Ectodermal cell (in vitro differentiated cells): ENCODE measurements at regions not wholly inside any gene's neighbourhood (a gene's known extent, or its start where the extent isn't known, plus 50 kb on each side); places are given as distances from the start of the nearest gene placed in this dataset.

Source experiments
- H3K27ac ChIP-seq: 2 replicates; pipeline ENCODE4 v1.7.0; 2013; ENCODE audit warnings: mild to moderate bottlenecking, low read depth, low read length; ENCODE audit not compliant: insufficient read depth, poor library complexity, severe bottlenecking
- H3K27me3 ChIP-seq: 2 replicates; pipeline ENCODE4 v1.7.0; 2013; ENCODE audit warnings: mild to moderate bottlenecking, low read length; ENCODE audit not compliant: insufficient read depth, control insufficient read depth, poor library complexity, severe bottlenecking
- H3K36me3 ChIP-seq: one replicate; pipeline ENCODE4 v1.7.0; 2013; ENCODE audit warnings: low read length; ENCODE audit not compliant: control insufficient read depth, insufficient read depth
- H3K4me1 ChIP-seq: one replicate; pipeline ENCODE4 v1.7.0; 2013; ENCODE audit warnings: low read length; ENCODE audit not compliant: control insufficient read depth, insufficient read depth
- H3K4me3 ChIP-seq: 2 replicates; pipeline ENCODE4 v1.7.0; 2013; ENCODE audit warnings: low read depth, low read length, control low read depth; ENCODE audit not compliant: insufficient read depth
- H3K9me3 ChIP-seq: 2 replicates; pipeline ENCODE4 v1.7.0; 2013; ENCODE audit warnings: mild to moderate bottlenecking, low read length, moderate library complexity; ENCODE audit not compliant: control insufficient read depth
- WGBS, 2 experiments: methylation state at CpG; one replicate each; pipeline ENCODE4 v1.1.7; 2013; ENCODE audit warnings: missing lambda C conversion rate in 2 of 2; 5-methylcytosine and 5-hydroxymethylcytosine counted together

GRCh38 chr20:59376109-59376841, 75.9 kb downstream of the EDN3 start:
- no peak overlapping the region for H3K4me3 ChIP-seq
- no peak overlapping the region for H3K27ac ChIP-seq
- WGBS, 2 experiments = 89 to 91% methylated on average over 12 to 13 of the region's 13 CpGs
- H3K9me3 ChIP-seq = no peaks in the 10 kb centered on the region
- H3K4me1 ChIP-seq = no peaks in the 10 kb centered on the region
- peaks cover 2% of the 10 kb centered on the region for H3K27me3 ChIP-seq
- H3K36me3 ChIP-seq = no peaks in the 10 kb centered on the region

- 93 to 95% methylated on average over 8 of the region's 8 CpGs for WGBS, 2 experiments
- no peaks in the 10 kb centered on the region for H3K4me1 ChIP-seq
- no peak overlapping the region for H3K27ac ChIP-seq
- no peaks in the 10 kb centered on the region for H3K9me3 ChIP-seq
- no peaks in the 10 kb centered on the region for H3K27me3 ChIP-seq
- no peaks in the 10 kb centered on the region for H3K36me3 ChIP-seq
- no peak overlapping the region for H3K4me3 ChIP-seq
Measured at GRCh38 chr20:59376998-59377397, 76.6 kb downstream of the EDN3 start.

GRCh38 chr20:59377842-59378241, 77.4 kb downstream of the EDN3 start:
- Histone ChIP-seq H3K9me3 (no peaks in the 10 kb centered on the region), H3K4me1 (no peaks in the 10 kb centered on the region), H3K36me3 (no peaks in the 10 kb centered on the region), H3K27ac (no peak overlapping the region), H3K4me3 (no peak overlapping the region), H3K27me3 (no peaks in the 10 kb centered on the region)
- 85 to 87% methylated on average over 3 of the region's 3 CpGs for WGBS, 2 experiments

- H3K36me3 ChIP-seq = no peaks in the 10 kb centered on the region
- H3K4me3 ChIP-seq = no peak overlapping the region
- no peaks in the 10 kb centered on the region for H3K27me3 ChIP-seq
- WGBS, 2 experiments = 90 to 100% methylated on average over 1 of the region's 1 CpG
- no peaks in the 10 kb centered on the region for H3K4me1 ChIP-seq
- H3K9me3 ChIP-seq = no peaks in the 10 kb centered on the region
- H3K27ac ChIP-seq = no peak overlapping the region
Measured at GRCh38 chr20:59378396-59378795, 78.0 kb downstream of the EDN3 start.

GRCh38 chr20:59378966-59379365, 78.6 kb downstream of the EDN3 start:
- Histone ChIP-seq H3K9me3 (no peaks in the 10 kb centered on the region), H3K36me3 (no peaks in the 10 kb centered on the region), H3K4me1 (no peaks in the 10 kb centered on the region), H3K27me3 (no peaks in the 10 kb centered on the region), H3K27ac (no peak overlapping the region), H3K4me3 (no peak overlapping the region)
- 88 to 93% methylated on average over 5 of the region's 5 CpGs for WGBS, 2 experiments

GRCh38 chr20:59381689-59382088, 81.3 kb downstream of the EDN3 start:
- Histone ChIP-seq H3K36me3 (no peaks in the 10 kb centered on the region), H3K27me3 (no peaks in the 10 kb centered on the region), H3K4me3 (no peak overlapping the region), H3K9me3 (no peaks in the 10 kb centered on the region), H3K27ac (no peak overlapping the region), H3K4me1 (peaks cover 11% of the 10 kb centered on the region)
- 79 to 82% methylated on average over 8 of the region's 8 CpGs for WGBS, 2 experiments

- Histone ChIP-seq H3K4me3 (no peak overlapping the region), H3K27ac (no peak overlapping the region), H3K4me1 (peaks cover 12% of the 10 kb centered on the region), H3K9me3 (no peaks in the 10 kb centered on the region), H3K36me3 (no peaks in the 10 kb centered on the region), H3K27me3 (no peaks in the 10 kb centered on the region)
- 92 to 93% methylated on average over 19 of the region's 19 CpGs for WGBS, 2 experiments
Measured at GRCh38 chr20:59382157-59382725, 81.8 kb downstream of the EDN3 start.

GRCh38 chr20:59382907-59383306, 82.5 kb downstream of the EDN3 start:
- H3K27me3 ChIP-seq = no peaks in the 10 kb centered on the region
- H3K4me3 ChIP-seq = no peak overlapping the region
- H3K9me3 ChIP-seq = no peaks in the 10 kb centered on the region
- no peaks in the 10 kb centered on the region for H3K36me3 ChIP-seq
- WGBS, 2 experiments = 78 to 79% methylated on average over 10 of the region's 10 CpGs
- no peak overlapping the region for H3K27ac ChIP-seq
- peaks cover 12% of the 10 kb centered on the region for H3K4me1 ChIP-seq

- 74 to 90% methylated on average over 3 of the region's 3 CpGs for WGBS, 2 experiments
- H3K9me3 ChIP-seq = no peaks in the 10 kb centered on the region
- no peak overlapping the region for H3K27ac ChIP-seq
- peaks cover 12% of the 10 kb centered on the region for H3K4me1 ChIP-seq
- H3K36me3 ChIP-seq = no peaks in the 10 kb centered on the region
- H3K4me3 ChIP-seq = no peak overlapping the region
- H3K27me3 ChIP-seq = no peaks in the 10 kb centered on the region
Measured at GRCh38 chr20:59385038-59385437, 84.6 kb downstream of the EDN3 start.

GRCh38 chr20:59385480-59385879, 85.1 kb downstream of the EDN3 start:
- Histone ChIP-seq H3K27ac (no peak overlapping the region), H3K36me3 (no peaks in the 10 kb centered on the region), H3K4me1 (peaks cover 12% of the 10 kb centered on the region), H3K4me3 (no peak overlapping the region), H3K27me3 (no peaks in the 10 kb centered on the region), H3K9me3 (no peaks in the 10 kb centered on the region)
- WGBS, 2 experiments = 38 to 41% methylated on average over 5 of the region's 5 CpGs
